ACHN (cell line): ENCODE measurements at regions not wholly inside any gene's neighbourhood (a gene's known extent, or its start where the extent isn't known, plus 50 kb on each side); places are given as distances from the start of the nearest gene placed in this dataset.

ENCODE experiments used
- DNase-seq: peaks from one replicate; pipeline ENCODE4 v3.0.0-alpha.2; 2015
- in situ Hi-C: cut with HindIII; loops from 2 replicates; pipeline ENCODE4 v1.10.0; 2017; ENCODE audit warnings: low sequenced_read_pairs, low pct_ligation_motif_present, low pct_unique_long_range_greater_than_20kb

DNA sequence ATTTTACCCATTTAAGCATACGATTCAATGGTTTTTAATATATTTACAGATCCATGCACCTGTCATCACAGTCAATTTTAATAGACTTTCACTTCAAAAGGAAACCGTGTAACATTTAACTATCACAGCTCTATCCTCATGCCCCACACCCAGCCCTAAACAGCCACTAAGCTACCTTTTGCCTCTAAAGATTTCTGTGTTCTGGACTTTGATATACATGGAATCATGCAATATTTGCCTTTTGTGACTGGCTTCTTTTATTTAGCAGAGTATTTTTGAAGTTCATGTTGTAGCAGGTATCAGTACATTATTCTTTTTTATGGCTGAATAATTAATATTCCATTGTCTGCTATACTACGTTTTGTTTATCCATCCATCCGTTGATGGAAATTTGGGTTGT lies 50.3 kb upstream of the STX16 start:
- in situ Hi-C loops = no loop called here
- DNase-seq = no peak

DNA sequence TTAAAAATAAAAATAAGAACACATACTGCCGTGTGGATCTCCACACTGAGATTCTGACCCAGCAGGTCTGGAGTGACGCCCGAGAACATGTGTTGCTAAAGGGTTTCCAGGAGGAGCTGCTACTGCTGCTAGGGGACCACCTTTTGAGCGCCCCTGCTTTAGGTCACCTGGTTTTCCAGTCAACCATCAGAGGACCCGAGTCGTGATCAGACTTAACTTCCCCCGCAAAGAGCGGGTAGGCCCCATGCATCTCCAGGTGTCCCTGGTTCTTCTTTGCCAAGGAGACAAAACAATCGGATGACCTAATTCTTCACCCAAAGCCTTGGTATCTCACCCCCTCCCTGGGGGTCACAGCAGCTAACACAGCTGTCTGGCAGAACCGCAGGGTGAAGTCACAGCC lies 51.1 kb upstream of the STX16 start:
- no peak for DNase-seq
- in situ Hi-C loops = no loop called here

DNA sequence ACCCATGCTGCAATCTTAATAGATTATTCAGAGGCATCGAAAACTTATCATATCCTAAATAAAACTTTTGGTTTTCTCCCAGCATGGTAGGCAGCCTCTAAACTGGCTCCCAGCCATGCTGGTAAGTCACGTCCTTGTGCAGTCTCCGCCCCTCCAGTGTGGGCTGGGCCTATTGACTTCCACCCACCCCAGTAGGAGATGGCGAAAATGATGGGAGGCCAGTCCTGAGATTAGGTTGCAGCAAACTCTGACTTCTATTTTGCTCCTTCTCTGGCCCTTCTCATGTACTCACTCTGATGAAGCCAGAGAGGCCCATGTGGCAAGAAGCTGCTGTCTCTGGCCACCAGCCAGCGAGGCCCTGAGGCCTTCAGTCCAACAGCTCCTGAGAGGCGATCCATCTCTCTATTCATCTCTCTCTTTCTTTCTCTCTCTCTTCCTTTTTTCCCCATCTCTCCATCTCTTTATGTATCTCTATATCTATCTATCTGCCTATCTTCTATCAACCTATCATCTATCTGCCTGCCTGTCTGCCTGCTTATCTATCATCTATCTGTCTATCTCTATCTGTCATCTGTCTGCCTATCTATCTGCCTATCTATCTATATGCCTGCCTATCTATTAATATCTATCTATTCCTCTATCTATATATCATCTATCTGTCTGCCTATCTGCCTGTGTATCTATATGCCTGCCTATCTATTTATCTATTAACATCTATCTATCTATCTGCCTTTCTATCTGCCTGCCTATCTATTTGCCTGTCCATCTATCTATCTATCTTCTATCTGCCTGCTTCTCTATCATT lies 52.7 kb upstream of the STX16 start:
- in situ Hi-C loops = no loop called here
- DNase-seq = no peak

DNA sequence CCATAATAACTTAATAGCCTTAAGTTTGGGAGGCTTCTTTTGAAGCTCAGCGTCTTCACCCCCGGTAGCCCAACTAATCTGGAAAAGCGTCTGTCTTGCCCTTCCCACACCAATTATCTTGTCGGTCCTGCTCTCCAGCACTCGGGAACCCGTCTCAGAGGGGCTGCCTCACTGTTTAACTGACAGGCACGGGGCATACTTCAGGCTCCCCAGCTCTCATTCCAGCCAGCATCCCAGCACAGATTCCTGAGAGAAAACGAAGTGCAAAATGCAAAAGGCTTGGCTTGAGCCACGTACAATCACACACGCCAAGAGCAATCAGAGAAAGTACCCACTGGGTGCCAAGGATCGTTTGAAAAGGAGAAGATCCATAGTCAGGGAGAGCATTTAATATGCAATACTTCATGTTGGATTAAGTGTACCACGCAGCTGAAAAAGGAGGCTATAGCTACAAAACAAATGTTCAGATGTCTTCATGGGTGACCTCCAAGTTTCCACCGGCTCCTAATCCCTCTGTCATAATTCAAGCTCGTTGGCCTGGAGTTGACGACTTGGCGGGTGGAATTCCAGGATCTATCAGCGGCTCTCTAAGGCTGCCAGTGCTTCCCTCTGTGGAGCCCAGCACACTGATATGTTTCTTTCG lies 53.7 kb upstream of the STX16 start:
- in situ Hi-C loops = no loop called here
- DNase-seq = no peak

DNA sequence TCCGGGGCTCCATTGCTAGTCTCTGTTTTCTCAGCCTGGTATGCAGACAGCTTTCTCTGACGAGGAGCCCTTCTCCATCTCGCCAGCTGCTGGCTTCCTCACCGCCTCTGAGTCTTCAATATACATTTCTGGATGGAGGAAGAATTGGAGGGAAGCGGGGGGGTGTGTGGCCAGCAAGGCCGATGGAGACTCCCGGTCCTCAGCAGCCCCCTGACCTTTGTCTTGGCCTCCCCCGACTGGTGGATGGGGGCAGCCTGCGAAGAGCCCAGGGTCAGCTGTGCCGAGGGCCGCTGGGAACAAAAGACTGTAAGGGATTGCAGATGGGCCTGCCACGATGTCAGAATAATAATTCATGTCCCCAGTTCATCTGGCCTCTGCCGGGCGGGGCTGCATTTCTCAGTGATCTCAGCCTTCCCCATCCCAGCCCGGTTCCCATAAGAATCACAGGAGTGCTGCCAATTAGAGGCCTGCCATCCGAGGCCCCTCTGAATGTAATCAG lies 54.3 kb upstream of the STX16 start:
- in situ Hi-C loops = no loop called here
- DNase-seq = no peak

DNA sequence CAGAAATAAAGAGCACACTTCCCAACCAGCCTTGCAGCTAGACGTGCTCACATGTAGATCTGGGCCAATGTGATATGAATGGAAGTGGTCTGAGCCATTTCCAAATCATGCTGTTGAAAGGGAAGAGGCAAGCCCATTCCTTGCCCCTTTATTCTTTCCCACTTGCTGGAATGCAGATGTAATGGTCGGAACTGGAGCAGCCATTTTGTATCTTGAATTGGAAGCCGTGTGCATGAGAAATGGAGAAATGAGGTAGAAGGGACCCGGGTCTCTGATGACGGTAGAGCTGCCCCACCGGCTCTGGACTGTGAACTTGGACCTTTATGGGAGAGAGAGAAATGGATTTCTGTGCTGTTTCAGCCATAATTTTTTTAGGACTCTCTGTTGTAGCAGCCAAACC lies 54.8 kb upstream of the STX16 start:
- in situ Hi-C loops = no loop called here
- DNase-seq = no peak

DNA sequence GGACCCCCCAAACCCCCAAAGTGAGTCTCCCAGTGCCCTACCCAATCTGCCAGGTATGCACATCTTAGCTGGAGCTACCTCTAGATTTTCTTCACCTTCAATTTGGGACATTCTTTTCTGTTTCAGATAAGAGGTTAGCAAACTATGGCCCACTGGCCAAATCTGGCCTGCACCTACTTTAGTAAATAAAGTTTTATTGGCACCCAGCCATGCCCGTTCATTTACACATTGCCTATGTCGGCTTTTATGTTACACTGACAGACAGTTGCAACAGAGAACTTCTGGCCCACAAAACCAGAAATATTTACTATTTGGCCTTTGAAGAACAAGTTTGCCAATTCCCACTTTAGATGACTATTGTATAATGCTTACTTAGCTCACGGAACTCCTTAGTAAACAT lies 55.9 kb upstream of the STX16 start:
- DNase-seq = no peak
- in situ Hi-C loops = no loop called here

DNA sequence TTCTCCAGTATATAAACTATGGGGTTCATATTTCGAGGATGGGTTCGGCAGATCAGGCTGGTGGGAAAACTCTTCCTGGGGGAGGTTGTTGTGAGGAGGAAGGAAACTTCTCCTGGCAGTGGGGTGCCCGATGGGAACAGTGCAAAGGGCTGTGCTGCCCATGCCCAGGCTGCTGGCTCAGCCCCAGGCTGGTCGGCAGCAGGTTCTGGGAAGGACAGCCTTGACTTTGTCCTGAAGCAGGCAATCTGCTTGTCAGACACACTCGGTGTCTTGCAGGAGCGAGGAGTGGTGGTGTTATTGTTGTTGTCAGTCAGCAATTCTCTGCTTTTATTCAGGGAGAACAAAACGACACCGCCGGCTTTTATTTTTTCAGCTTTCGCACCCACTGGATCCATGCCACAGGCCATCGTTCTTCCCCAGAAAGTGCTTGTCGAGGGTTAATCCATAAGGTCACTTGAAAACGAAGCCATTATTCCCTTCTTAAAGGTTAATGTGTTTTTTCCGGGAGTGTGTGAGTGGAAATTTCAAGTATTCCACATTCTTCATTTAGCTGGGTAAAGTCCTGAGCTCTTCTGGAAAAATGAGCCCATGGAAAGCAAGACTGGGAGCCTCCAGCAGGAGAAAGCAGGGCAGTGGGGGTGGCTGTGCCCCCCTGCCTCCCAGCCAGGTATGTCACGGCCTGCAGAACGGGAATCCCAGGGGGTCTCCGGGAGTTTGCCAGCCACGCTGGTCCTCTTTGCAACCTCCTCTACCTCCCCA lies 57.0 kb upstream of the STX16 start:
- in situ Hi-C loops = no loop called here
- no peak for DNase-seq

DNA sequence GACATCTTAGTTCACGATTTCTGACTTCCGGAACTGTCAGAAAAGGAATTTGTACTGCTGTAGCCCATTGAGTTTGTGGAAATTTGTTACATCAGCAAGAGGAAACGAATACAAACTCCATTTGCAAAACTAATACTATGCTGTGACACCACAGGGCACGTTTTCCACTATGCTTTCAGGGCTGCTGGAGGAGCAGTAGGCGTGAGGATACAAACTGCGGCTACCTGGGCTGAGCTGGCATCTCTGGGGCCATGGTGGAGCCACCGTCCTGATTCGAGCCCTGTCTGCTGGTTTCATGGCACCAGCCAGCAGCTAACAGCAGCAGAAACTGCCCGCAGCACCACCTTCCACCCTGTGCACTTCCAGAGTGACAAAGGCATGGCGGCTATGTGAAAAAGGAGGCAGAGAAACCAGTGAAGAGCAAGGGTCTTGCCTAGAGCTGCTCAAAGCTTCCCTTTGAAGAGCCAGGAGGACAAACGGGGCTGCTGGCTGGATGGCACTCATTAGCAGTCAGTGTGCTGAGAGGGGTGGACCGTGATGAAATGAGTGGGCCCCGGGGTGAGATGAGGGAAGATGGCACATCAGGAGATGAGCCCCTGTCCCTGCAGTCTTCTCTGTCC lies 58.9 kb upstream of the STX16 start:
- no peak for DNase-seq
- in situ Hi-C loops = no loop called here

DNA sequence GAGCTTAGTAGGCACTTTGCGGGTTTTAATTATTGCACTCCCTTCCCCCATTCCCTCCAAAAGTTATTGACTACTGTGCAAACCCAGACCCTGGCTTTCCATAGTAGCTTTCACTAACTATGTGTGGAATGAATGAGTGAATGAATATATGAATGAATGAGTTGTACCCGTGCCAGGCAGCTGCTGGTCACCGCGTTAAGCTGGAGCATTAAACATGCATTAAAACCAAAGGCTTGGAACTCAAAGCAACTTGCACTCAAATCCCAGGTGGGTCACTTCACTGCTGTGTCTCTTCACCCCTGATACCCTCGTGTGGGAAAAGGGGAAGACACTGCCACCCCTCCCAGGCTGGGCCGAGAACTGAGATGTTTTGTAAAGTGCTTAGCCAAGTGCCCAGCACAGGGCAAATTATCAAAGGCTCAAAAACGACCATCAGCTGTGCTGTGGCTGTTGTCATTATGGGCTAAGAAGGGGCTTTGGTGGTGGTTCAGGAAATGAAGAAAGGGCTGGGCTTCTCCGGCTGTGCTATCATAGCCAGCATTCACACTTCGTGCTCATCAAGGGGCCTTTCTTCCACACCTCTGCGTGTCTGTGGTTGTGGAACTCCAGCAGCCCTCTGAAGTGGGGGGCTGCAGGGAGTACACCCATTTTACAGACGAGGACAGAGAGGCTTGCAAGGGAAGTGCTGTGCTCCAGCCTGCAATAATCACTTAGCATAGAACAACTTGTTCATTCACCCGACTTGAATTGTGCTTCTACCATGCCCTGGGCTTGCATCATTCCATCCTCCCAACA lies 60.2 kb upstream of the STX16 start:
- DNase-seq = no peak
- in situ Hi-C loops = no loop called here

DNA sequence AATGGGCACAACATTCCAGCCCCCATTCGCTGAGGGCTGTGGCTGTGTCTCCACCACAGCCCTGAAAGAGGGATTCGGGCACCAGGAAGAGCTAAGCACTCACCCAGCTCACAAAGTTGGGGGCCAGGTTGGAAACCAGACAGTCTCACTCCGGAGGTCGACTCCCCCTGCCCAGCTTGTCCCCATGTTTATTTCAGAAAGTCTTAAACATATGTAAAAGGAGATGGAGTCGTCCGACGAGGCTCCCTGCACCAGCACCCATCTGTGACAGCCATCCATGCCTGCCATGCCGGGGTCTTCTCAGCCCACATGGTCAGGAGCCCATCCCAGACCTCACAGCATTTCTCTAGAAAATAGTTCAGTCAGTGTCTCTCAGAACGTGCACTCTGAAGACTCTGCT lies 63.6 kb upstream of the STX16 start:
- DNase-seq = no peak
- in situ Hi-C loops = no loop called here

DNA sequence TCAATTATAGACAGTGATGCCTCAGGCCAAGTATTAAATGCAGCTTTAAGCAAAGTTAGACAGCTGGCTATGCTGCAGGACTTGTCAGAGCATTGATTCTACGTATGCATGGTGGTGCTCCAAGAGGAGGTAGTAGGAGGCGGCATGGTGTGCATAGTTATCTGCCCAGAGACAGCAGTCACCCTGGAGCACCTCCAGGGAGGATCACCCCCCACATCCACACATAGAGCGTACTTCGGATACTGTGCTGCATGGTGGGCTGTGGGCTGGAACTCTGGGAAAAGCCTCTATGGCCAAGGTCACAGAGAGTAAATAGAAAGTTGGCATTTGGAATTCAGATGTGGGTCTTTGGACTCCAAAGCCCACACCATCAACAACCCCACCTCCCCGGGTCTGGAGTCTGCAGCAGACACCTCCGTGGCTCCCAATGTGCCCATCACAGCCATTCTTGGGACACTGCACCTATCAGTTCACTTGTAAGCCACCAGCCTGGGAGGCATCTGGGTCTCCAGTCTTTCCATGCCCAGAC lies 64.5 kb upstream of the STX16 start:
- in situ Hi-C loops = no loop called here
- DNase-seq = no peak

DNA sequence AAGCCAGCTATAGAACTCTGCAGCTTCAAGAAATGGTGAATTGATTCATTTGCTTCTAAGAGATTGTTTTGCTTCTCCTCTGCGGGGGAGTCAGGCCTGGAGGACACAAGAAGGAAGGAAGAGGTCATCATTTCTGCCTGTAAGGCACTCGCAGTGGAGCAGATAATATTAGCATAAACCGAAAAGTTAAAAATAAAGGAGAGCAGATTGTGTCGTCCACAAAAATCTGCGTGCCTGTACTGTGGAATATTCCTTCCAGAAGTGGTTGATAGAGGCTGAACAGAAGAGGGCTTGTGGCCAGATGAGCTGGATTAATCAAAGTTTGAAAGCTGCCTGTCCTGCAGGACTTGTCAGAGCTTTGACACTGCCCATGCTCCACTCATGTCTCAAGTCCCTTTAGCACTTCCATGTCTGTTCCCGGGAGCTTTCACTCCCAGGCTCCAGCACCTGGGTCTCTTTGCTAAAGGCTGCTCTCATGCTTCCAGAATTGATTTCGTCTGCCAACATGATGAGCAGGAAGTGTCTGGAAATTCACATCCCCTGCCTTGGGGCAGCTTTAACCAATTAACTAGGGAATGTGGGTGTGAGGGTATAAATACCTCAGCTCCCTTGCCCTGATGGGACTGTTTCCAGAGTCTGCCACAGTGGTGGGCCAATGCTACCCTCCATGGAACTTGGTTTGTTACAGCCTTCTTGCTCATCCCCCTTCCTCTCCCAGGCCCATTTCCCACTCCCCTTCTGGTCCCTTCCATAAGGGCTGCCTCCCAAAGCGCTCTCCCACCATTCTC lies 65.1 kb upstream of the STX16 start:
- DNase-seq = no peak
- in situ Hi-C loops = no loop called here

DNA sequence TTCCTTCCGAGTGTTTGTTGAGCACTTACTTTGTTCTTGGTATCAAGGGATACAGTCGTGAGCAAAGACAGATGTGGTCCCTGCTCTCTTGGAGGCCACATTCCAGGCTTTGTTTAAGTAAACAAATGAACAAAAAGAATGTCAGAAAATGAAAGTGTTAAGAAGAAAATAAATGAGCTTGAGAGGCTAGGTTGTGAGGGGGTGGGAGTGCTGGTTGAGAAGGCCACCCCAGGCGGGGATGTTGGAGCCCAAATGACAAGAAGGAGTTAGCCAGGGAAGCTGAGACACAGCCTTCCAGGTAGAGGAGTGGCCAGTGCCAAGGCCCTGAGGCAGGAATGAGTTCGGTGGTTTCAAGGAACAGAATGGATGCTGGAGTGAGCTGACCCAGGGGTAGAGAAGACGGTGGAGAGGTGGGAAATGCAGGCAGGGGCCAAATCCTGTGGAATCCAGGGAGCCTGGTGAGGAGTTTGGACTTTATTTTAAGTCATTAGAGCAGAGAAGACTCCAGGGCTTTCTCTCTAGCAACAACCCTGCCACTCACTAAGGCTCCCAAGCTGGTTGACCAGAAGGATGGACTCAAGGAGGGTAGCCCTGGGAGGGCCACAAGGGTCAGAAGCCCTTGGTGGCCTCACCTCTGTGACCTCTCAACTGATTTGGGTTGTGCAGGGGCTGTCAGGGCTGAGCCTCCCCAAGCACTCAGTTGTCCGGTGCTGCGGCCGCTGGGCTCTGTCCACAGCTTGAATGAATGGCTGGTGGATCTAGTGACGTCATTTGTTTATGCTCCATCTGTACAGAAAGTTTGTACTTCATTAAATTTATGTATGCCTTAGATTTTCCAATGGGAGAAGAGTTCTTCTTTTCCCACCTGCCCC lies 66.0 kb upstream of the STX16 start:
- in situ Hi-C loops = no loop called here
- no peak for DNase-seq

DNA sequence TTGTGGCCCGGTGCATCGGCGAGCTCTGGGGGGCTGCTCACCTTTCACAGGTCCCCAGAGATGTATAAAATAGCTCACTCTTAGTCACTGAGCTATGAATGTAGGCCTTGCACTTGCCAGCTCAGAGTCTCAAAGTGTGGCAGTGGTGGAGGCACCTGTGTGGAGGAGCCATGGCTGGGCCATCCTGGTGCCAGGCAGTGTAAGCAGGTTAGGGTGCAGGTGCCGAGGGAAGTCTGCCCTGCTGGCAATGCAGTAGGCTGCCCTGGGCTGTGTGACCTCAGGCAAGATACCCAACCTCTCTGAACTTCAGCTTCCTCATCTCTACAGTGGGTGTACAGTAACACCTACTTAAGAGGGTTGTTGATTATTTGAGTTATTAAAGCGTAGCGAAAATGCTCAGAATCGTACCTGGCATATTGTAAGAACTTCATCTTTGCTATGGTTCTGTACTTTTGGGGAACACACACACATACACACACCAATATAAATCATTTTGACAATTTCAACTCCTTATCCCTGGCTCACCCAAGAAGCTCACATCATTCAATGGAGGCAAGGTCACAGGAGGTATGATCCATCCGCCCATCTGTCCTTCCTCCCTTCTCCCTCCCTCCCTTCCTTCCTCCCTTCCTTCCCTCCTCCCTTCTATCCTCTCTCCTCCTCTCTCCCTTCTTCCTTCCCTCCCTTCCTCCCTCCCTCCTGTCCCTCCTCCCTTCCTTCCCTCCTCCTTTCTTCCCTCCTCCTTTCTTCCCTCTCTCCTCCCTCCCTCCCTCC lies 66.8 kb upstream of the STX16 start:
- in situ Hi-C loops = no loop called here

DNA sequence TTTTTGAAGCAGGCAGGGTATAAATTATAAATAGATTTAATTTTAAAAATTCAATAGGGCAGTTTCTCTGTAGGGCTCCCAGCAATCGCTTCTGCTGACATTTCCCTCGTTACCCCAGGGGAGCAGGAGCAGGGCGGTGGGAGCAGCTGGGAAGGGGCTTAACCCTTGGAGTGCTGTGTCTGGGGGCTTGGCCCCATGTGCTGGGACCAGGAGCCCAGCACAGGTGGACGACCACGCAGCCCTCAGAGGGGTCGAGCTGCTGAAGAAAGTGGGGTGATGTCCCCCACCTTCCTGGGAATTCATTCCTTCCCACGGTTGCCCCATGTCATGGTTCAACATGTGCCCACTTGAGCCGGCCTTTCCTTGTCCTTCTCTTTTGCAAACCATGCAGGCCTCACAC lies 67.5 kb upstream of the STX16 start:
- no peak for DNase-seq
- in situ Hi-C loops = no loop called here

More for the DNA sequence above, 66.8 kb upstream of the STX16 start:
- DNase-seq = no peak
